ENCODE measurements at regions not wholly inside any gene's neighbourhood (a gene's known extent, or its start where the extent isn't known, plus 50 kb on each side); places are given as distances from the start of the nearest gene placed in this dataset.
"Not testable (repeated sequence)": the region's sequence is repeated elsewhere in the genome, so short reads cannot be mapped to it uniquely, and the experiment has no call there.

DNA sequence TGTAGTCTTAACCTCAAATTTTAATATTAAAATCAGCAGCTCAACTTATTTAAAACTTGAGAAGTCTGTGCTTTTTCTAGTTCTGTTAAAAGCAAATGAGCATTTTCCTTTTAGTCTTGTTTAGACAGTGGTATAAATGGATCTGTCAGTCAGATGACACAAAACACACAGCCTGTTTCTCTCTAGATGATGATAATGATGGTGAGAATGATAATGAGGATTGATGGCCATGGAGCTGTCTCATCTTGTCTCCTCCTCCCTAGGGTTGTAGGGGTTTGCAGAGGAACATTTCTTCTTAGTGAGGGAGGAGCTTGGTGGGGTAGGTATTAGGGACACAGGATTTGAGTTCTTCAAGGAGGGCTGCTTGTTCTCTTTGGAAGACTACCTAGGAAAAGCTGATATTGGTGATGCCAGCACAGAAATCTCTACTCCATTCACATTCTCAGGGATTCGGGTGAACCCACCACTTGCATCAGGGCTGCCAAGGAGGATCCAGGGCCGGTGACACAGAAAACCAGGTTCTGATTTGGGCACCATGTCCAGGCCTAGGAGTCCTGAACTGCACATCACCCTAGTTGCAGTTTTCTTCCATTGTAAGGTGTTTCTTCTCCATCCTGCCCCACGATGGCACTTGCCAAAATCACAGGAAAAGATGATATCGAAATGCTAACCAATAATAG is 147.6 kb downstream of the RHOU start:
- WGBS, 2 experiments (ENCODE audit: insufficient coverage in 2 of 2): 92 to 95% methylated on average over 2 to 4 of the region's 4 CpGs

DNA sequence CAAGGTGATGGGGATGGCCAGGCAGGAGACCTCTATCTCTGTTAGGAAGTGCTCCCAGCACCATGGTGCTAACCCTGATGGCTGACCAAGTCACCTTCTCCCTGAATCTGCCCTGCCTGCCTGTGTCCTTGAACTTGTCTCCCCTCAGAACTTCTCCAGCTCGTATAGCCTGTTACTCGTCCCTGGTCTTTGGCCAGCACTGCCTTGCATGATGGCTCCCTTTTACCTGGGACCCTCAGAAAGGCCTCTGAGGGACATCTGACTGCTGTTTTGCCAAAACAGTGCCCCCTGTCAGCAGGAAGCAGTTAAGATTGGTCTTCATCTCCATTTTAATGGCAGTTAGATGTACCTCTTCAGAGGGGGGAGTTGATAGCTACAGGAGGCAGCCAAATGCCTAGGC is 148.3 kb downstream of the RHOU start:
- Histone ChIP-seq H3K27ac (ENCODE audit: low read depth, low read length, severe bottlenecking) (no peak overlapping the region), H3K9me3 (ENCODE audit: control insufficient read depth, low read length) (peaks cover 7% of the 10 kb centered on the region), H3K4me3 (ENCODE audit: extremely low read depth, insufficient read depth, low read length, poor library complexity, severe bottlenecking) (no peak overlapping the region)

More for the DNA sequence above, 147.6 kb downstream of the RHOU start:
- Histone ChIP-seq H3K9me3 (ENCODE audit: control insufficient read depth, low read length) (peaks cover 7% of the 10 kb centered on the region), H3K4me1 (ENCODE audit: control insufficient read depth, insufficient read depth, low read length, poor library complexity, severe bottlenecking) (no peaks in the 10 kb centered on the region), H3K36me3 (ENCODE audit: control insufficient read depth, insufficient read depth, low read length) (no peaks in the 10 kb centered on the region), H3K4me3 (ENCODE audit: extremely low read depth, insufficient read depth, low read length, poor library complexity, severe bottlenecking) (no peak overlapping the region), H3K27ac (ENCODE audit: low read depth, low read length, severe bottlenecking) (peak overlapping the region; percentile 16)

DNA sequence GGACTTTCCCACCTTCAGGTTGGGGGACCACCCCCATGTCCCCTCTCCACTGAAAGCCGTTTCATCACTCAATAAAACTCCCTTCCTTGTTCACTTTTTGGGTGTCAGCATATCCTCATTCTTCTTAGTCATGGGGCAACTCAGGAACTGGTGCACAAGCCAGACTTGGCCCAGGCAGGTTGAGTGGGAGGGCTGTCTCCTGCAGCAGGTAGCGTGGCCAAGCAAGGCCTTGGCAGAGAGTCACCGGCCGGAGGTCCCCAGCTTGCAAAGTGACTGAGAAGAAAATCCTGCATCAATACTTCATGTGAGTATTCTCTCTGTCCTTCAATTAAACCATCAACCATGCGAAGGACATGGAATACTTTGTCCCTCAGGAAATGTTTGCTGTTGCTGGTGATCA is 148.9 kb downstream of the RHOU start:
- H3K4me1 ChIP-seq (ENCODE audit: control insufficient read depth, insufficient read depth, low read length, poor library complexity, severe bottlenecking): no peaks in the 10 kb centered on the region
- peaks cover 7% of the 10 kb centered on the region for H3K9me3 ChIP-seq (ENCODE audit: control insufficient read depth, low read length)
- no peak overlapping the region for H3K4me3 ChIP-seq (ENCODE audit: extremely low read depth, insufficient read depth, low read length, poor library complexity, severe bottlenecking)
- no peaks in the 10 kb centered on the region for H3K36me3 ChIP-seq (ENCODE audit: control insufficient read depth, insufficient read depth, low read length)
- H3K27ac ChIP-seq (ENCODE audit: low read depth, low read length, severe bottlenecking): no peak overlapping the region
- 100% methylated on average over 2 of the region's 5 CpGs; no CpG with 5 or more reads in 1 of the 2 experiments for WGBS, 2 experiments (ENCODE audit: insufficient coverage in 2 of 2)

More for the DNA sequence above, 148.3 kb downstream of the RHOU start:
- no peaks in the 10 kb centered on the region for H3K36me3 ChIP-seq (ENCODE audit: control insufficient read depth, insufficient read depth, low read length)
- WGBS, 2 experiments (ENCODE audit: insufficient coverage in 2 of 2): 94 to 100% methylated on average over 2 of the region's 2 CpGs
- H3K4me1 ChIP-seq (ENCODE audit: control insufficient read depth, insufficient read depth, low read length, poor library complexity, severe bottlenecking): no peaks in the 10 kb centered on the region

DNA sequence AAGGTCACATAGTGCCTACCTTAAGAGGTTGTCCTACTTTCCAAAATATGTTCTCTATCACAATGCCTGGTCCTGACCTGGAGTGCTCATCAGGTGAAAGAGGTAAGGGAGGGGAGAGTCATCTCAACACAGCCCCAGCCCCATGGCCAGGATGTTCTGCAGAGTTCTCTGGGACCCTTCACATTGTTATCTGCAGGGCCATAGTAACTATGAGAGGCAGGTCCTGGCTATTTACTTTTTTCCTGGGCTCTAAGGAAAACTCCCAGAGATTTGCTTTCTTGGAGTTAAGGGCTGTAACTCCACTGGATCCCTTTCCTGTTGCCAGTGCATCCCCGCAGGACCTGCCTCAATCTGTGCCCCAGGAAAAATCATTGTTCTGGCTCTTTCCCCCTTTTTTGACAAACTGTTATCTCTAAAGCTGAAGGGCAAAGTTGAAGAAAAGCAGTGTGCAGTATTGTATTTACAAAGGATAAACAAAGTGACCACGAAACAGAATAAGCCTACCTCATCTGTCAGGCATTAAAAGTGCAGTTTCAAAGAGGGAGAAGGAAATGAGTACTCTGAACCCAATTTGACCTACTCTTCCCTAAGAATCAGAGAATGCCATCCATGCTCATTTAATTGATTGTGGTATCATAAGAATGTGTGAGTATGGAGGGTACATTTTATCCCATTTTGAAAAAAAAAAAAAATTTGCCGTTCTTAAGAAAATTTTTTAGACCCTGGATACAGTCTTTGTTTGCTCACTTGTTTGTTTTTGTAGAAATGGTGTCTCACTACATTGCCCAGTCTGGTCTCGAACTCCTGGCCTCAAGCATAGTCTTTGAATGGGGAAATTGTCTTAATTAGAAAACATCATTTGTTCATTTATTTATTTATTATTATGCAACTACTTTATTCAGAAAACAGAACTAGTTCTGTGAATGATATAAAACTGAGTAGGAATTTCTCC is 149.6 kb downstream of the RHOU start:
- Histone ChIP-seq H3K4me3 (ENCODE audit: extremely low read depth, insufficient read depth, low read length, poor library complexity, severe bottlenecking) (no peak overlapping the region), H3K9me3 (ENCODE audit: control insufficient read depth, low read length) (peaks cover 7% of the 10 kb centered on the region), H3K4me1 (ENCODE audit: control insufficient read depth, insufficient read depth, low read length, poor library complexity, severe bottlenecking) (no peaks in the 10 kb centered on the region), H3K27ac (ENCODE audit: low read depth, low read length, severe bottlenecking) (no peak overlapping the region), H3K36me3 (ENCODE audit: control insufficient read depth, insufficient read depth, low read length) (no peaks in the 10 kb centered on the region)
- 80% methylated on average over 3 of the region's 4 CpGs; no CpG with 5 or more reads in 1 of the 2 experiments for WGBS, 2 experiments (ENCODE audit: insufficient coverage in 2 of 2)

GRCh38 chr1:228885845-228886244 is 150.6 kb downstream of the RHOU start:
- 100% methylated on average over 1 to 3 of the region's 7 CpGs for WGBS, 2 experiments (ENCODE audit: insufficient coverage in 2 of 2)
- Histone ChIP-seq H3K27ac (ENCODE audit: low read depth, low read length, severe bottlenecking) (no peak overlapping the region), H3K36me3 (ENCODE audit: control insufficient read depth, insufficient read depth, low read length) (no peaks in the 10 kb centered on the region), H3K4me1 (ENCODE audit: control insufficient read depth, insufficient read depth, low read length, poor library complexity, severe bottlenecking) (no peaks in the 10 kb centered on the region), H3K4me3 (ENCODE audit: extremely low read depth, insufficient read depth, low read length, poor library complexity, severe bottlenecking) (no peak overlapping the region), H3K9me3 (ENCODE audit: control insufficient read depth, low read length) (peaks cover 7% of the 10 kb centered on the region)

- Histone ChIP-seq H3K36me3 (ENCODE audit: control insufficient read depth, insufficient read depth, low read length) (no peaks in the 10 kb centered on the region), H3K4me1 (ENCODE audit: control insufficient read depth, insufficient read depth, low read length, poor library complexity, severe bottlenecking) (no peaks in the 10 kb centered on the region), H3K4me3 (ENCODE audit: extremely low read depth, insufficient read depth, low read length, poor library complexity, severe bottlenecking) (no peak overlapping the region), H3K9me3 (ENCODE audit: control insufficient read depth, low read length) (peaks cover 7% of the 10 kb centered on the region), H3K27ac (ENCODE audit: low read depth, low read length, severe bottlenecking) (no peak overlapping the region)
- WGBS, 2 experiments (ENCODE audit: insufficient coverage in 2 of 2): 100% methylated on average over 1 of the region's 5 CpGs; no CpG with 5 or more reads in 1 of the 2 experiments
These were observed 151.8 kb downstream of the RHOU start for GRCh38 chr1:228887101-228887500.

DNA sequence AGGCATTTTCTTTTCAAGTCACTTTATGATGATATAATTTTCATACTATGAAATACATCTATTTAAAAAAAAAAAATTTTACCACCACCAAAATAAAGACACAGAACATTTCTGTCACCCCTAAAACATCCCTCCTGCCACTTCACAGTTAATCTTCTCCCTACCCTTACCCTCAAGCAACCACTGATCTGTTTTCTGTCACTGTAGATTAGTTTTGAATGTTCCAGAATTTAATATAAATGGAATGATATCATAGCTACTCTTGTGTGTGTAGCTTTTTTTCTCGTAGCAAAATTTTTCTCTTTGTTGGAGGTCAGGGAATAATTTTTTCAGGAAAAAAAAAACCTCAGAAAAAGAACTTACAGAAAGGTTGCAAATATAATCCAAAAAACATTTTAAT is 152.7 kb downstream of the RHOU start:
- Histone ChIP-seq H3K9me3 (ENCODE audit: control insufficient read depth, low read length) (peaks cover 7% of the 10 kb centered on the region), H3K4me3 (ENCODE audit: extremely low read depth, insufficient read depth, low read length, poor library complexity, severe bottlenecking) (no peak overlapping the region), H3K4me1 (ENCODE audit: control insufficient read depth, insufficient read depth, low read length, poor library complexity, severe bottlenecking) (no peaks in the 10 kb centered on the region), H3K27ac (ENCODE audit: low read depth, low read length, severe bottlenecking) (no peak overlapping the region), H3K36me3 (ENCODE audit: control insufficient read depth, insufficient read depth, low read length) (no peaks in the 10 kb centered on the region)
- WGBS, 2 experiments (ENCODE audit: insufficient coverage in 2 of 2): no CpG with 5 or more reads among the region's 1 CpG

GRCh38 chr1:228889289-228889688 is 154.0 kb downstream of the RHOU start:
- no peaks in the 10 kb centered on the region for H3K36me3 ChIP-seq (ENCODE audit: control insufficient read depth, insufficient read depth, low read length)
- H3K4me1 ChIP-seq (ENCODE audit: control insufficient read depth, insufficient read depth, low read length, poor library complexity, severe bottlenecking): no peaks in the 10 kb centered on the region
- no peak overlapping the region for H3K4me3 ChIP-seq (ENCODE audit: extremely low read depth, insufficient read depth, low read length, poor library complexity, severe bottlenecking)
- no CpG with 5 or more reads among the region's 2 CpGs for whole genome bisulfite sequencing, 2 experiments (ENCODE audit: insufficient coverage in 2 of 2)
- H3K9me3 ChIP-seq (ENCODE audit: control insufficient read depth, low read length): peaks cover 2% of the 10 kb centered on the region
- no peak overlapping the region for H3K27ac ChIP-seq (ENCODE audit: low read depth, low read length, severe bottlenecking)

GRCh38 chr1:228891272-228892034 is 156.2 kb downstream of the RHOU start:
- H3K9me3 ChIP-seq (ENCODE audit: control insufficient read depth, low read length): no peaks in the 10 kb centered on the region
- H3K4me1 ChIP-seq (ENCODE audit: control insufficient read depth, insufficient read depth, low read length, poor library complexity, severe bottlenecking): no peaks in the 10 kb centered on the region
- H3K27ac ChIP-seq (ENCODE audit: low read depth, low read length, severe bottlenecking): no peak overlapping the region
- no peak overlapping the region for H3K4me3 ChIP-seq (ENCODE audit: extremely low read depth, insufficient read depth, low read length, poor library complexity, severe bottlenecking)
- WGBS, 2 experiments (ENCODE audit: insufficient coverage in 2 of 2): 95 to 99% methylated on average over 10 of the region's 16 CpGs
- no peaks in the 10 kb centered on the region for H3K36me3 ChIP-seq (ENCODE audit: control insufficient read depth, insufficient read depth, low read length)

- H3K27ac ChIP-seq (ENCODE audit: low read depth, low read length, severe bottlenecking); H3K36me3 ChIP-seq (ENCODE audit: control insufficient read depth, insufficient read depth, low read length); H3K9me3 ChIP-seq (ENCODE audit: control insufficient read depth, low read length); H3K4me1 ChIP-seq (ENCODE audit: control insufficient read depth, insufficient read depth, low read length, poor library complexity, severe bottlenecking); H3K4me3 ChIP-seq (ENCODE audit: extremely low read depth, insufficient read depth, low read length, poor library complexity, severe bottlenecking): not testable (repeated sequence)
- WGBS, 2 experiments (ENCODE audit: insufficient coverage in 2 of 2): no CpG with 5 or more reads among the region's 4 CpGs
These were observed 156.9 kb downstream of the RHOU start for GRCh38 chr1:228892200-228892599.

Data from mesodermal cell (in vitro differentiated cells).